GM19238 (cell line): ENCODE measurements at regions not wholly inside any gene's neighbourhood (a gene's known extent, or its start where the extent isn't known, plus 50 kb on each side); places are given as distances from the start of the nearest gene placed in this dataset.

Experiments used
- DNase-seq: peaks from one replicate; pipeline ENCODE4 v3.0.0; 2011; ENCODE audit warnings: low spot score; ENCODE audit not compliant: insufficient read length

DNA sequence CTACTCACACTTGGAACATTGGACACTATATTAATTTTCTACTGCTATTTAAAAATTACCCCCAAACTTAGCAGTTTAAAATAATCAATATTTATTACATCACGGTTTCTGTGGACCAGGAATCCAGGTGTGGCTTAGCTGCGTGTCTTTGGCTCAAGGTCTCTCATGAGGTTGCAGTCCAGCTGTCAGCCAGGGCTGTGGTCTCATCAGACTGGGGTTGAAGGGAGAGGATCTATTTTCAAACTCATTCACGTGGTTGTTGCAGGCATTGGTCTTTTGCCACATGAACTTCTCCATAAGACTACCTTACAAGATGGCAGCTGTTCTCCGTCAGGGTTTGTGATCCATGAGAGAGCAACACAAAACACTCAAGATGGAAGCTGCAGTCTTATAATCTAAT is 343.0 kb downstream of the BCAT1 start:
- no peak for DNase-seq

DNA sequence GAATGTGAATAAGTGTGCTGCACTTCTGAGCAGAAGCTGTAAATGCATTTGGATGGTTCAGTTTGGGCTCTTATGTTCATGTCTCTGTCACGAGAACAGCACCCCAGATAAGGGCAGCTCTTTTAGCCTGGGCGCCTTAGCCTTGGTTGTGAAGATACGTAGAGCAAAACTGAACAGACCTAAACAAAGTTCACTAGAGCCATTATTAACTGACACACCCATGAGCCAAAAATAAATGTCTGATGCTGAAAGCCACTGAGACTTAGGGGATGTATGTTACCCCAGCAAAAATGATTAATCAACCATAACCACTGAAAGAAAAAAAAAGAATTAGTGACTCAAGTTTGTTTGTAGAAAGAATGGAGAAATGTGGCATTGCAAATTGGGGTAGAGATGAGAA is 343.4 kb downstream of the BCAT1 start:
- DNase-seq = no peak

DNA sequence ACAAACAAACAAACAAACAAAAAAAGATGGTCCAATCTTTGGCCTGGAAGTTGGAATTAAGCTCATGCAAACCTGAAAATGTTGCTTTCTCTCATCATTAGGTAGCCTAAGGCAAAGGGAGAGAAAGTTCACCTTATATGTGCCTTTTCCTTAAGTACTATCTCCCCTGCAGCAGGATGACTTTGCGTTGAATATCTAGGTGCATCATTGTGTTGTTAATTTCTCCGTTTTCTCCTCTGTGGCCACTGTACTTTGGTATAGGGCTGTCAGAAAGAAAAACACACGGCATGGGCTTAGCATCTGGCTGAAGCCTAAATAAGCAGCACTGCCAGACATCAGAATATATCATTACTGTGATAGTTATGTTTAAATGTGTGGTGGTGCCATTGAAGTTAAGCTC is 345.5 kb downstream of the BCAT1 start:
- DNase-seq = no peak

DNA sequence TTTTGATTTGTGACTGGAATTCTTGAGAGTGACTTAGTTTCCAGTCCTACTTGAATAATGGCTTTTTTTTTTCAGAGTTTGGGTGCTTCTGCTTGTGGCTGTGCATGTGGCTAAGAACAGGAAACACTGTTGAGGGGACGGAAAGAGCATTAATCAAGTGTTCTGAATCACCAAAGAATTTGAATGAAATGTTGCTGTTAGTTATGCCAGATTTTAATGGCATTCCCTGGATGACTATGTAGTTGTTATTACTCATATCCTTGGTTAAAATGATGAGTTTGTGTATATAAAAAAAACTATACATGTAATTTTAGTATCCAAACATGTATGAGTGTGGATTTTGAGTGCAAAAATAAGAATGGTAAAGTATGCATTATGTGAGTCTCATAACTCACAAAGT is 347.9 kb downstream of the BCAT1 start:
- DNase-seq = no peak

DNA sequence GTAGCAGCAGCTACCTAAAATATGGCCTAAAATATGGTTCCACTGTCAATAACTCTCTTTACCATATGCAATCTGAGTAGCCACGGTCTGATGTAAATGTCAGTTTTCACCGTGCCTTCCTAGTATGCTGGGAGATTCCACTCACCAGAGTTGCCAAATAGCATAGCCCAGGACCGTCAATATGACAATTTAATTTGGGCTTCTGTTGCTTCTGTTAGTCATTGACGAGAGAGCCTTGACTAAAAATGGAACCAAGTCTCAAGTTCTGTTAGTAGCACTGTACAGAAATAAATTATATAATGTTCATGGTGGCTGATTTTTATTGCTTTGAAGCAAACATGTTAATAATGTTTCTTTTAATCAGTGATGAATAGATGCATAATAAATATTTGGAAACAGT is 348.4 kb downstream of the BCAT1 start:
- DNase-seq = no peak

DNA sequence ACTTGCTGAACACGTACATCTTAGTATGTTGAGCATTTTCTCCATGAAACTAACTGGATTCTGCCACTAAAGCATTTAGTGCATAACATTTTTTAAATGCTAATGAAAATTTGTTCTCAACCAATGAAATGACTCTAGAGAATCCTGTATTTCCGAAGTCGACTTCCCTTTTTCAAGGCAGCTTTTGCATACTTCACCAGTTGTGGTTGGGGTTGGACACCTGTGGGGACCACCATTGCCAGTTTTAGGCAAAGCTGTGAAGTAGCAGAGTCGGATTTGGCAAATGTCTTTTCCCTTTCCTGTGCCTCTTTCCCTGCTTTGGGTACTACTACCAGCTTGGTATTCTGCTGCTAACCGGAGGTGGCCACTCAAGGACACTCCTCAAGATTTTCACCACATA is 349.2 kb downstream of the BCAT1 start:
- DNase-seq = no peak

DNA sequence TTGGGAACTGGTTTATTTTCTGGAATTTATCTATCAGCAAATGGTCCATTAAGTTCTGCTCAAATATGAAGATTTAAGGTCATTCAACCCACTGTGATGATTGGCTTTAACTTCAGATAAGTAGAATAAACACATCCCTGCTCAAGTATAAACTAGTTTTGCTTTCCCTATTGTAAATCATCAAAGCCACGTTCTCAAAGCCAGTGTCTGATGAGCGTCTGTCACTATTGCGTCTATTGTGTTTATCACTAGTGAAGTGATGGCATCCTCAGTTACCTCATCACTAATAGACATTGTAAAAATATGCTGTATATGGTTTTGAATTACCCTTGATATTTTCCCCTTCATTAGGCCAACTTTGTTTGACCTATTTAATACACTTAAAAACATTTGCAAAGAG is 351.3 kb downstream of the BCAT1 start:
- no peak for DNase-seq

DNA sequence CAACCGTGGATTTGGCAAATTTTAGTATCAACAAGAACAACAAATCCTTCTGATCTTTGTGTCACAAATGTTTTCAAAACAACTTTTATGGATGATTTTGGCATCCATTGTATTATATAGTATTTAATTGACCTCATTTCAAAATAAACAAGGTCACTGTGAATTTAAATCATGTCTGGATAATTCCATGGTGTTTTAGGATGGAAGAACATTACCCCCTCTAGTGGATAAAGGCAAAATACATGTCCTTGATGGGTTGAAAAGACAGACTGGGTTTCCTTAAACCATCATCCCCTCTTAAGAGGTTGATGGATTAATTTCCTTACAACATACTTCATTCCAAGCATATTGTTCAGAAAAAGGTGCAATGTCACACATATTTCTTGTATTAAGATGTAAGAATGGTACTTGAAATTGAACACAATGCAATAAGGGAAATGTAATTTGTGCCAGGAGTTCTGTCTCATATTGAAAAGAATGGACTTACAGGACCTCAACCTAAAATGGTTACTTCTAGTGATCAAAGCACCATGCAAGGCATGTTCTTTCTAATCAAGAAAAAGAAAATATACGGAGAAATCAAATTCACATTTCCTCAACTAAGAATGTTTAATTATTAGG is 352.0 kb downstream of the BCAT1 start:
- no peak for DNase-seq

DNA sequence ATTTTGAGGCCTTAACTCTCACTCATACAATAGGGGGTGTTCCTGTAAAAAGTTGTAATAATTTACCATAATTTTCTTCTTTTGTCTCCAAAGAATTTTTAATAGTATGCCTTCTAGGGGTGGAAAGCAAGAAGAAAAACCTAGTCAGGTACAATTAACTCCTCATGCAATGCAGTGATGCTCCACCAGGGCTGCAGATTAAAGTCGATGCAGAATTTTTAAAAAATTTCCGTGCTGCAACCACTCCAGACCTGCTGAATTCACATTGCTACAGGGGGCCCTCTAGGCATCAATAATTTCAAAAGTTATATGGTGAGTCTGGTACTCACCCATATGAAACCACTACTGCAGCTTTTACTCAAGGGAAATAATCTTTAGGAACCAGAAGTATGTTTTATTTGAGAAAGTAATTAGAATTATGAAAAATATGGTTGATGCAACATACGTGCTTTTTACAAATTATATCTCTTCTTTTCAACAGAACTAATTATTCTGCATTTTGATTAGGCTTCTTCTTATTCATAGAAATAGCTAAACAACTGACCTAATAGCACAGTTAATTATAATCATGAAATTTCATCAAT is 353.2 kb downstream of the BCAT1 start:
- no peak for DNase-seq

DNA sequence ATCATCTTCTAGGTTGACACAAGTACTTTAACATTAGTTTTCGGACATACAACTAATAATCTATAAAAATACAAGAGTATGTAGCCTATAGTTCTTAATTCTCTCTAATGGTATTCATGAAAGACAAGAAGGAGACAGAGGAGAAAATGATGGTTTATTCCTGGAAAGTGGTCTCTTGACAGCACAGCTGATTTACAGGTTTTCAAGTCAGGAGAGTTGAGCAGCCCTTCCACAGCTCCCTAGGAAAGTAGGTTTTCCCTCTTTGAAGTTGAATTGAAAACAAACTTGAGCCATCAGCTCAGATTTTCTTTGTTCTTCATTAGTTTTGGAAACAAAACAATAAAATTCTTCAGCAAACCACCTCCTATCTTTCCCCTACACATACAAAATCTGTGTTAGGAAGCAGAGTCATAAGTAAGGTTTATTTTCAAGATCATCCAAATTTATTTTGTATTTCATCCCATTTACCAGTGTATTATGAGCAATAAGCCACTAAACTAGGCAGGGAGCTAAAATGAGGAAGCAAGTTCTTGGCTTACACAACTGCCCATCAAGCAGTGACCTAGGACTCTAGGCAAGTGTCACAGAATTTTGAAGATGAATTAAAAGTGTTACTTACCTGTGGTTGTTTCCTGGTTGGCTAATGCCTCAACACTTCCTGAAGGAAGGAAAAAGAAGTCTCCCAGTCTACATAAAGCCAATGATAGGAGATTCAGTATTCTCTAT is 357.0 kb downstream of the BCAT1 start:
- no peak for DNase-seq

DNA sequence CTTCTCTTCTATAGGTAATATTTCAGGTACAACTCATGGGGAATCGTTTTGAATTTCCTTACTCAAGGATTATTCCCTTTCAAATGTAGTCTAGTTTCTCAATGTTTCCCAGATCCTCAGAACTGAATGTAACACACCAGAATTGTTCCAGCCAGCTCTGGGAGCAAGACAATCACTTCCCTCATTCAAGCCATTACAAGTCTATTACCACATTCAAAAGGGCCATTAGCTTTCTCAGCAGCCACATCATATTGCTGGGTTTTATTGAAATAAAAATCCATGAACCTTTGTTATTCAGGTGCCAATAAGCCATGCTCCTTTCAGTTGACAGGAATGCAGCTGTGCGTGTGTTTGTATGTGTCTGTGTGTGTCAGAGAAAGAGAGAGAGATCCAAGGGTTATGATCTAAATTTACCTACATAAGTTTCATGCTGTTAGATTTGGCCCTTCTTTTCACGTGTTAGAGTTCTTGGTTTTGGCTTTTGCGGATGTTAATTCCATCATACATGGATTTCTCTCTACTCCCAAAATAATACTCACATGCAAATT is 357.7 kb downstream of the BCAT1 start:
- no peak for DNase-seq

DNA sequence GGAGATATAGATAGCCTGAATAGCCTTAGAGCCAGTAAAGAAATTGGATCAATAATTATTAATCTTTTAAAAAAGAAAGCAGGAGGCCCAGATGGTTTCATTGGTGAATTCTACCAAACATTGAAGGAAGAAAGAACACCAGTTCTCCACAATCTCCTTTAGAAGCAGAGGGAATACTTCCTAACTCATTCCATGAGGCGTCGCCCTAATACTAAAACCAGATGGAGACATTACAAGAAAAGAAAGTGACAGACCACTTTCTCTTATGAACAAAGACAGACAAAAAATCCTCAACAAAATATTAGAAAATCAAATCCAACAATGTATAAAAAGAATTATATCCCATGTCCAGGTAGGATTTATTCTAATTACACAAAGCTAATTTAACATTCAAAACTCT is 362.6 kb downstream of the BCAT1 start:
- DNase-seq = no peak

DNA sequence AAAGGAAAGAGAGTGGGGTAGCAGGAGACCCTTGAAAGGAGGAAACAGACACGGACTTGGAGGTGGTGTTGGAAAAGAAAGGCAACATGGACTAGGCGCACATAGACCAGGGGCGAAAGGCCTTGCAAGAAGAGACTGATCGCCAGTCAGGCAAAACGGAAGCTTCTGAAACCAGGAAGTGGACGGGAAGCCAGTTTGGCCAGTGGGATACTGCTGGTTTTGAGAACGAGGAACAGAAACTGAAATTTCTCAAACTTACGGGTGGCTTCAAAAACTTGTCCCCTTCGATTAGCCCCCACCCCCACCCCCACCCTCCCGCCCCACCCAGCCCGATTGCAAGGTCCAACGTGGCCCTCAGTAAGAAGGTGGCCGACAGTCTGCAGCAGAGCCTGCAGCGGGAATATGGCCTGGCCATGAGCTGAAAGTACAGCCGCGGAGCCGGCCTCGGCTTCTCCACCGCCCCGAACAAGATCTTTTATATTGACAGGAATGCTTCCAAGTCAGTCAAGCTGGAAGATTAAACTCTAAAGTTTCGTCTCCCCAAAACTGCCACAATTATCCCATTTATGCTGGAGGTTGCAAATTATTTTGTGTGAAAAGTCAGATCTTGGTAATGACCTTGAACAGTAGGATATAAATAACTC is 364.7 kb downstream of the BCAT1 start:
- DNase-seq = no peak

DNA sequence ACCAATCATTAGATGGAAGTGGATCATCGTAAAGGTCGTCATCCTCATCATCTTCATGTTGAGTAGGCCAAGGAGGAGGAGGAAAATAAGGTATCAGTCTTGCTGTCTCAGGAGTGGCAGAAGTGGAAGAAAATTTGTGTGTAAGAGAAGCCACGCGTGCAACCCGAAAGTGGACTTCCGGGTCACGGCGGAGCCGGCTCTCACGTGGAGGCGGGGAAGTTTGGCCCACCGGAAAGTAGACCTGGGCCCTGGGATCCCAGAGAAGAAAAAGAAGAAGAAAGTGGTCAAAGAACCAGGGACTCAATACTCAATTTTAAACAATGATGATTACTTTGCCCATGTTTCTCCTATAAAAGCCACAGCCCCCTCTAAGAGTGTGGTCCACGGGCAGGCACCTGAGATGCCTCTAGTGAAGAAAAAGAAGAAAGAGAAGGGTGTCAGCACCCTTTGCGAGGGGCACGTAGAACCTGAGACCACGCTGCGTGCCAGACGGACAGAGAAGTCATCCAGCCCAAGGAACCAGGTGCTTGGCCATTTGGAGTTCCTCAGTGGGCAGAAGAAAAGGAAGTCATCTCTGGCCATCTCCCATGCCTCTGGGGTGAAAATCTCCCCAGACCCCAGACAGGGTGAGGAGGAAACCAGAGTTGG is 365.8 kb downstream of the BCAT1 start:
- no peak for DNase-seq

DNA sequence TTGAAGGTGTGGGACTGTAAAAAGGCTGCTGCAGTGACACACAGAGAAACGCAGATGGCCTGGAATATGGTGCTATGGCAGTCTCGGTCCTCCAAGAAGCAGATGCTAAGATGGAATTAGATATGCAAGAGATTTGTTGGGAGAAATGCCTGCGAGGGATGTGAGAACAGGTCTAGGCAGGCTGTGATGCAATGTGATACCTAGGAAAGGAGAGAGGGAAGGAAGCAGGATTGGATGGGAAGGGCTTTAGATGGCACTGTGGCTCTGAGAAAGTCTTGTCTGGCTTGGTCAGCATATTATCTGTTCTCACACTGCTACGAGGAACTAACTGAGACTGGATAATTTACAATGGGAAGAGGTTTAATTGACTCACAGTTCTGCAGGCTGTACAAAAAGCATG is 374.4 kb downstream of the BCAT1 start:
- no peak for DNase-seq

DNA sequence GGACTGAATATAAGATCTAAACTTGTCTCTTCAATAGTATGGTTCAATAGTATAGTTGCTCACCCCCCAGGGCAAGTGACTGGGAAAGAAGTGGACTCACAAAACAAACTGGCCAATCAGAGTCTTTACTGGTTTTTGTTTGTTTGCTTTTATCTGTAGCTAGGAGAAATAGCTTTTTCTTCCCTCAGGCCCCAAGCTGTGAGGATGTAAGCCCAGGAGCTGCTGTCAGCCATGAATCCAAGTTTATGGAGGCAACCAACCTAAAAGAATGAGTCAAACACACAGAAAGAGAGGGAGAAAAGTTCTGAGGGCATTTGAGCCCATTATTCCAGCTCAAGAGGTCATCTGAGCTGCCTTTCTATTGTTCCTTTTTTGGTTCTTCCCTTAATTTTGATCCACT is 375.3 kb downstream of the BCAT1 start:
- no peak for DNase-seq

DNA sequence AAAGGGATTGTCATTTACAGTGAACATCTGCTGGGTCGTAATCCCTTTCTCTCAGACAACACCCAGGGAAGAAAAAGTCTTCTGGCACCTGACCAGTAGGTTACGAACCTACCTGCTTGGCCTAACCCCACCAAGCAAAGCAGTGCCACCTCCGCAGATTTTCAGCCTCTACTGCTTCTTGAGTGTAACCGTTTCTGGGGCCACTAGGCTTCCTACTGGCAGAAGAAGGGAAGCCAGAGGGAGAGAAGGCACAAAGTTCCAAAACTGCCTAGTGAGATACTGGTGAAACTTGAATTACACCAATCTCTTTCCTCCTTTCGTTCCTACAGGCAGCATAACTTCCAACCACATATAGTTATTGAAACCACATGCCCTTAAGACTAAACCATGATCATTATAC is 383.6 kb downstream of the BCAT1 start:
- DNase-seq = no peak

DNA sequence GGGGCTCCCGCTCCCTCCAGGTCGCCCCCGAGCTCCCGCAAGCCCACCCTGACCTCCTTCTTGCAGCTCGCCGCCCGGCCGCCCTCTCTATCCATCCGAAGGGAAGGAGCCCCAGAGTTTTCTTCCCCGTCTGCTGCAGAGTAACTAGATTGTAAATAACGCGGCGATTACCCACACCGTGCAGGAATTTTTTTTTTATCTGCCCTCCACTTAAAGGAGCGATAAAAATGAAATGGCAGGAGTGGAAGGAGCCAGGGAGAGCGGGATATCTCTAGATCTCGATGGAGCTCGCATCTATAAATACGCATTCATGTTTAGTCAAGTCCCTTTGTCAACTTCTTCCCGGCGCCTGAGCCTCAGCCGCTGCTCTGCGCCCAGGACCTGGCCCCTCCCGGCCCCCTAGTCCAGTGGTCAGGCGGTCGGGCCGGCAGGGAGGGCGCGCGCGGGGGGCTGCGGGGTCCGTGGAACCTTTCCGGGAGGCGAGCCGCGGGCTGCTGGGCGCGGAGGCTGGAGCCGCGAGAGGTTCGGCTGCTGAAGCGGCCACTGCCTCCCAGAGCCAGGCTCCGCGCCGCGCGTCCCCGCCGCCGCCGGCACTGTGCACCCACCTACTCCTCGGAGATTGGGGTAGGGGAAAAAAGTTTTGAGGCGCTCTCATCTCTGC is 386.0 kb downstream of the BCAT1 start:
- DNase-seq = peak; percentile 7

DNA sequence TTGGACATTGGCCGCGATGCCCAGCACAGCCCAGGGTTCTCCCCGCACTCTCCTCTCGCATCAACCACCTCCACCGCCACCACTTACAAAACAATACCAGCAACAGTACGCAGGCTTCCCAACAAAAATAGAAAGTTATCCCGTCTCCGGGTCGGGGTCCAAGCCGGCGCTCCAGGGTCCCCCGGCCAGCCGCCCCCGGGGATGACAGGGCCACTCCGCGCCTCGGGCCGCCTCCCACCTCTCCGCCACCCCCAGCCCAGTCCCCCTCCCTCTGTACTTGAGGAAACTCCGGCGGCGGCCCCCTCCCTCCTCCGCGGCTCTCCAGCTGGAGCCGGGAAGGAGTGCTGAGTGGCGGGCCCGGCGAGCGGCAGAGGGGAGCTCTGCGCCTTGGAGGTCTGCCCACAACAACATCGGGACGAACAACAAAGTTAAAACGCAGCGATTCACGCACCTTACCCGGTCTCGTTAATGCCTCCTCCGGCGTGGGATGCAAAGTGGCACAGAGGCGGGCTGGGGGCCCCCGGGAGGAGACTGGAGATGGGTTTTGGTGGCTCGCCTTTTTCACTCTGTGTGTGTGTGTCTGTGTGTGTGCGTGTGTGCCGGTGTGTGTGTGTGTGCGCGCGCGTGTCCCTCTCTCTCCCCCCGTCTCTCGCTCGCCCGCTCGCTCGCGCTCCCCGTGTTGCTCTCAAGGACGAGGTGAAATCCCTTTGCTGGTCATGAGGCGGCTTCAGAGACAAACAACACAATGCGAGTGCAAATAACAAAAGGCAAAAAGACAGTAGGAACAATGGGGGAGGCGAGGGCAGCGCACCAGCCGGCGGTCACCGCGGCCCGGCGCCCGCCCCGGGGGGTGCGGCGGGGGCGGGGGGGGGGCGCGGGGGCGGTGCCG is 386.8 kb downstream of the BCAT1 start:
- DNase-seq = peak; percentile 7

DNA sequence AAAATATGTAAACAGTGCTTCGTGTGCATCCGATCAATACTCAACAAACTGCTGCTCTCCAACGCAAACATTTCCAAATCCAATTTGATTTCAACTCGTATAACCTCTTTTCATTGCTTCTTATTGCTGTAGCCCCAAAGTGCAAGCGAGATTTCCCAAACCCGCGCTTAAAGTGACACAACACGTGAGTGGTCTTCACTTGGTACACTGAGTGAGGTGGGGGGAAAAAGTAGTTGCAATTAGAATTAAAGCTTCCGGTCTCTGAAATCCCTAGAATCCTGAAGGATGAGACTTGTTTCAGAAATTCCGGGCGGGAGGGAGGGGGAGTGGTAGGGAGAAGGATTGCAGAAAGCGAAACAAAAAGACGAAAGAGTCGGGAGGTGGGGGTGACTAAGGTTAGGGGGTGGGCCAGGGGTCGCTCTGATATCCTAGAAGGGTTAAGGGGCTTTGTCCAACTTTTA is 387.5 kb downstream of the BCAT1 start:
- DNase-seq = no peak
